B cell (primary cell): ENCODE measurements at regions not wholly inside any gene's neighbourhood (a gene's known extent, or its start where the extent isn't known, plus 50 kb on each side); places are given as distances from the start of the nearest gene placed in this dataset.

ENCODE experiments used
- EZH2 ChIP-seq: IDR thresholded peaks from 2 replicates; pipeline ENCODE4 v1.6.1; 2012; ENCODE audit warnings: borderline replicate concordance, low read depth, mild to moderate bottlenecking, moderate library complexity, low read length; ENCODE audit not compliant: insufficient read depth, poor library complexity, severe bottlenecking
- TF ChIP-seq, protein P1 (sequence below): fragments of 200-600 bp; IDR thresholded peaks from one replicate; pipeline ENCODE4 v1.8.0; 2022; ENCODE audit warnings: antibody characterized with exemption, mild to moderate bottlenecking

GRCh38 chr2:41319437-41319836 is 728.4 kb upstream of the PKDCC start:
- TF ChIP-seq, protein P1, sequence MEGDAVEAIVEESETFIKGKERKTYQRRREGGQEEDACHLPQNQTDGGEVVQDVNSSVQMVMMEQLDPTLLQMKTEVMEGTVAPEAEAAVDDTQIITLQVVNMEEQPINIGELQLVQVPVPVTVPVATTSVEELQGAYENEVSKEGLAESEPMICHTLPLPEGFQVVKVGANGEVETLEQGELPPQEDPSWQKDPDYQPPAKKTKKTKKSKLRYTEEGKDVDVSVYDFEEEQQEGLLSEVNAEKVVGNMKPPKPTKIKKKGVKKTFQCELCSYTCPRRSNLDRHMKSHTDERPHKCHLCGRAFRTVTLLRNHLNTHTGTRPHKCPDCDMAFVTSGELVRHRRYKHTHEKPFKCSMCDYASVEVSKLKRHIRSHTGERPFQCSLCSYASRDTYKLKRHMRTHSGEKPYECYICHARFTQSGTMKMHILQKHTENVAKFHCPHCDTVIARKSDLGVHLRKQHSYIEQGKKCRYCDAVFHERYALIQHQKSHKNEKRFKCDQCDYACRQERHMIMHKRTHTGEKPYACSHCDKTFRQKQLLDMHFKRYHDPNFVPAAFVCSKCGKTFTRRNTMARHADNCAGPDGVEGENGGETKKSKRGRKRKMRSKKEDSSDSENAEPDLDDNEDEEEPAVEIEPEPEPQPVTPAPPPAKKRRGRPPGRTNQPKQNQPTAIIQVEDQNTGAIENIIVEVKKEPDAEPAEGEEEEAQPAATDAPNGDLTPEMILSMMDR = no peak
- TF ChIP-seq EZH2 = no peak
